GM18861 (cell line): ENCODE measurements at regions not wholly inside any gene's neighbourhood (a gene's known extent, or its start where the extent isn't known, plus 50 kb on each side); places are given as distances from the start of the nearest gene placed in this dataset.
"Not testable (repeated sequence)": the region's sequence is repeated elsewhere in the genome, so short reads cannot be mapped to it uniquely, and the experiment has no call there.

Experiments
- ATAC-seq: cut with Tn5 transposase; IDR thresholded peaks from one replicate; pipeline ENCODE4 v1.9.1; 2021; ENCODE audit not compliant: unreplicated experiment

- ATAC-seq, result not testable (repeated sequence)
Measured at GRCh38 chr5:133857595-133858313, 110.7 kb downstream of the C5orf15 start.

- no peak for ATAC-seq
Measured at GRCh38 chr5:133854554-133854953, 113.9 kb downstream of the C5orf15 start.

GRCh38 chr5:133853646-133854365 lies 114.6 kb downstream of the C5orf15 start:
- ATAC-seq, result no peak

GRCh38 chr5:133851521-133851920 lies 116.9 kb downstream of the C5orf15 start:
- ATAC-seq, result no peak

GRCh38 chr5:133850811-133851210 lies 117.6 kb downstream of the C5orf15 start:
- no peak for ATAC-seq

GRCh38 chr5:133849116-133849515 lies 119.3 kb downstream of the C5orf15 start:
- ATAC-seq, result no peak

GRCh38 chr5:133848341-133848811 lies 120.0 kb downstream of the C5orf15 start:
- ATAC-seq, result peak; percentile 48

- ATAC-seq, result no peak
Measured at GRCh38 chr5:133847886-133848285, 120.5 kb downstream of the C5orf15 start.

GRCh38 chr5:133847301-133847700 lies 121.1 kb downstream of the C5orf15 start:
- ATAC-seq, result no peak

GRCh38 chr5:133846478-133847226 lies 121.8 kb downstream of the C5orf15 start:
- no peak for ATAC-seq

- ATAC-seq, result no peak
Measured at GRCh38 chr5:133845271-133845670, 123.2 kb downstream of the C5orf15 start.

- ATAC-seq, result no peak
Measured at GRCh38 chr5:133844836-133845235, 123.6 kb downstream of the C5orf15 start.

- no peak for ATAC-seq
Measured at GRCh38 chr5:133843911-133844310, 124.5 kb downstream of the C5orf15 start.

GRCh38 chr5:133842846-133843611 lies 125.4 kb downstream of the C5orf15 start:
- no peak for ATAC-seq

- no peak for ATAC-seq
Measured at GRCh38 chr5:133841831-133842750, 126.3 kb downstream of the C5orf15 start.

- ATAC-seq, result no peak
Measured at GRCh38 chr5:133840168-133840567, 128.3 kb downstream of the C5orf15 start.

- ATAC-seq, result no peak
Measured at GRCh38 chr5:133839721-133840120, 128.7 kb downstream of the C5orf15 start.

- ATAC-seq, result no peak
Measured at GRCh38 chr5:133839090-133839489, 129.3 kb downstream of the C5orf15 start.

- no peak for ATAC-seq
Measured at GRCh38 chr5:133838286-133838685, 130.1 kb downstream of the C5orf15 start.
